KMS-11 (cell line): ENCODE measurements at regions not wholly inside any gene's neighbourhood (a gene's known extent, or its start where the extent isn't known, plus 50 kb on each side); places are given as distances from the start of the nearest gene placed in this dataset.

Experiments
- H2AFZ ChIP-seq: fragments of 200-600 bp; sonication (generic); 2 replicates; pipeline ENCODE4 v1.6.1; 2016; ENCODE audit warnings: antibody characterized with exemption, mixed run types, low read depth
- H3K27ac ChIP-seq: fragments of 200-600 bp; sonication (generic); 2 replicates; pipeline ENCODE4 v1.6.1; 2016; ENCODE audit warnings: mild to moderate bottlenecking, mixed run types
- H3K27me3 ChIP-seq: fragments of 200-600 bp; sonication (generic); 2 replicates; pipeline ENCODE4 v1.6.1; 2017; ENCODE audit warnings: mild to moderate bottlenecking, low read depth, mixed run types, moderate library complexity; ENCODE audit not compliant: insufficient read depth
- H3K36me3 ChIP-seq: fragments of 200-600 bp; sonication (generic); 2 replicates; pipeline ENCODE4 v1.6.1; 2017; ENCODE audit warnings: mild to moderate bottlenecking, mixed run types; ENCODE audit not compliant: insufficient read depth
- H3K4me1 ChIP-seq: fragments of 200-600 bp; sonication (generic); 2 replicates; pipeline ENCODE4 v1.6.1; 2016; ENCODE audit warnings: mild to moderate bottlenecking, low read depth, mixed run types; ENCODE audit not compliant: poor library complexity, severe bottlenecking
- H3K4me2 ChIP-seq: fragments of 200-600 bp; sonication (generic); 2 replicates; pipeline ENCODE4 v1.7.0; 2016; ENCODE audit warnings: mild to moderate bottlenecking, mixed run types
- H3K4me3 ChIP-seq: fragments of 200-600 bp; sonication (generic); IDR thresholded peaks from 2 replicates; pipeline ENCODE4 v1.6.1; 2017; ENCODE audit warnings: low read depth, low read length, mixed read lengths; ENCODE audit not compliant: insufficient read depth
- H3K79me2 ChIP-seq: fragments of 200-600 bp; sonication (generic); 2 replicates; pipeline ENCODE4 v1.6.1; 2016; ENCODE audit warnings: low read depth, mixed run types; ENCODE audit not compliant: insufficient read depth
- H3K9ac ChIP-seq: fragments of 200-600 bp; sonication (generic); 2 replicates; pipeline ENCODE4 v1.6.1; 2016; ENCODE audit warnings: mild to moderate bottlenecking, mixed run types
- H4K20me1 ChIP-seq: fragments of 200-600 bp; sonication (generic); 2 replicates; pipeline ENCODE4 v1.6.1; 2016; ENCODE audit warnings: mild to moderate bottlenecking, mixed run types; ENCODE audit not compliant: insufficient read depth
- CTCF ChIP-seq: fragments of 200-600 bp; sonication (generic); conservative IDR thresholded peaks from 2 replicates; pipeline ENCODE4 v1.6.1; 2017; ENCODE audit warnings: low read depth, mild to moderate bottlenecking, antibody characterized with exemption, low read length, moderate library complexity, mixed read lengths

- Histone ChIP-seq H3K27me3 (no peaks in the 10 kb centered on the region), H3K36me3 (no peaks in the 10 kb centered on the region), H3K9ac (no peak overlapping the region), H2AFZ (no peak overlapping the region), H4K20me1 (no peaks in the 10 kb centered on the region), H3K4me1 (no peaks in the 10 kb centered on the region), H3K79me2 (no peaks in the 10 kb centered on the region), H3K27ac (no peak overlapping the region), H3K4me2 (no peak overlapping the region), H3K4me3 (no peak overlapping the region)
- TF ChIP-seq CTCF, result no peak
Measured at GRCh38 chr12:31214626-31215517, 111.1 kb downstream of the SINHCAF start.

- no peaks in the 10 kb centered on the region for H3K79me2 ChIP-seq
- H3K27me3 ChIP-seq, result no peaks in the 10 kb centered on the region
- no peak overlapping the region for H2AFZ ChIP-seq
- H3K27ac ChIP-seq, result no peak overlapping the region
- H4K20me1 ChIP-seq, result no peaks in the 10 kb centered on the region
- no peaks in the 10 kb centered on the region for H3K36me3 ChIP-seq
- no peaks in the 10 kb centered on the region for H3K4me1 ChIP-seq
- H3K4me3 ChIP-seq, result no peak overlapping the region
- no peak for TF ChIP-seq CTCF
- no peak overlapping the region for H3K4me2 ChIP-seq
- H3K9ac ChIP-seq, result no peak overlapping the region
Measured at GRCh38 chr12:31215518-31216232, 110.3 kb downstream of the SINHCAF start.

- H3K27ac ChIP-seq, result no peak overlapping the region
- H3K4me2 ChIP-seq, result no peak overlapping the region
- H3K36me3 ChIP-seq, result no peaks in the 10 kb centered on the region
- no peak overlapping the region for H3K9ac ChIP-seq
- no peak overlapping the region for H2AFZ ChIP-seq
- H3K4me3 ChIP-seq, result no peak overlapping the region
- H4K20me1 ChIP-seq, result no peaks in the 10 kb centered on the region
- no peaks in the 10 kb centered on the region for H3K4me1 ChIP-seq
- no peaks in the 10 kb centered on the region for H3K79me2 ChIP-seq
- H3K27me3 ChIP-seq, result no peaks in the 10 kb centered on the region
- TF ChIP-seq CTCF, result no peak
Measured at GRCh38 chr12:31216479-31216878, 109.5 kb downstream of the SINHCAF start.

- no peaks in the 10 kb centered on the region for H3K27me3 ChIP-seq
- H3K36me3 ChIP-seq, result no peaks in the 10 kb centered on the region
- no peaks in the 10 kb centered on the region for H3K79me2 ChIP-seq
- H3K4me1 ChIP-seq, result no peaks in the 10 kb centered on the region
- no peak for TF ChIP-seq CTCF
- no peak overlapping the region for H3K4me3 ChIP-seq
- H3K9ac ChIP-seq, result no peak overlapping the region
- H4K20me1 ChIP-seq, result no peaks in the 10 kb centered on the region
- no peak overlapping the region for H2AFZ ChIP-seq
- no peak overlapping the region for H3K27ac ChIP-seq
- H3K4me2 ChIP-seq, result no peak overlapping the region
Measured at GRCh38 chr12:31217356-31218130, 108.4 kb downstream of the SINHCAF start.
